PC-9 (cell line): ENCODE measurements at regions not wholly inside any gene's neighbourhood (a gene's known extent, or its start where the extent isn't known, plus 50 kb on each side); places are given as distances from the start of the nearest gene placed in this dataset.
"Not testable (repeated sequence)": the region's sequence is repeated elsewhere in the genome, so short reads cannot be mapped to it uniquely, and the experiment has no call there.

Source experiments
- CTCF ChIP-seq: fragments of 200-600 bp; sonication (generic); conservative IDR thresholded peaks from 2 replicates; pipeline ENCODE4 v1.6.1; 2017; ENCODE audit warnings: mixed run types, antibody characterized with exemption, mild to moderate bottlenecking, moderate library complexity
- EZH2 ChIP-seq: fragments of 200-600 bp; sonication (generic); IDR thresholded peaks from 2 replicates; pipeline ENCODE4 v1.8.0; 2017; ENCODE audit warnings: antibody characterized with exemption, low read depth

GRCh38 chr5:90073026-90073570, 336.5 kb downstream of the CETN3 start:
- not testable (repeated sequence) for TF ChIP-seq CTCF, EZH2
